B cell (primary cell): ENCODE measurements at regions not wholly inside any gene's neighbourhood (a gene's known extent, or its start where the extent isn't known, plus 50 kb on each side); places are given as distances from the start of the nearest gene placed in this dataset.

Source experiments
- EZH2 ChIP-seq: IDR thresholded peaks from 2 replicates; pipeline ENCODE4 v1.6.1; 2012; ENCODE audit warnings: borderline replicate concordance, low read depth, mild to moderate bottlenecking, moderate library complexity, low read length; ENCODE audit not compliant: insufficient read depth, poor library complexity, severe bottlenecking
- TF ChIP-seq, protein P1 (sequence below): fragments of 200-600 bp; IDR thresholded peaks from one replicate; pipeline ENCODE4 v1.8.0; 2022; ENCODE audit warnings: antibody characterized with exemption, mild to moderate bottlenecking

DNA sequence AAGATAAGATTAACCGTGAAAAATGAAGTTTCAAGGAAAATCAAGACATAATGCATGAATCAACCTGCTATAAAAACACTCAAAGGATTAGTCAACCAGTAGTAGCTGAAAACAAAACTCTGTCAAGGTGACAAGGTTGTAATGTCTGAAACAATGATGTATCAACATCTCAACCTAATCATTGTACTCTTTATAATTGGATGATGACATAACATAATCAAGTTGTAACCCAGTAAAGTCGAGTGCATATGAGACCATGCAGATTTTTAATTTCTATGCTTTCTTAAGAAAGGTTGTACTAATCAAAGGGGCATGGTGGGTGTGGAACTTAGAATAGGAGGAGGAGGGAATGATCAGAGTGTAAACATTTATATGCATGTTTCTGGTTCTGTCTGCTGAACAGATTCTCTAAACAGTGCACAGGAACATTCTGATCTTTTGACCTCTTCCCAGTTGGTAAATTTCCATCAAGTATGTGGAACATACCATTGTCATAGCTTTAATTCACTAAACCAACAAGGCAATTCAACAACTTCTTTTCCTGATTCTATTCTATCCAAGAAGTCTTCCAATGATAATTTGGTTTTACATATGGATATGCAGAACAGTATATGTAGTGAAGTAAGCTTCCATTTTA lies 253.7 kb downstream of the TTC6 start:
- TF ChIP-seq, protein P1, sequence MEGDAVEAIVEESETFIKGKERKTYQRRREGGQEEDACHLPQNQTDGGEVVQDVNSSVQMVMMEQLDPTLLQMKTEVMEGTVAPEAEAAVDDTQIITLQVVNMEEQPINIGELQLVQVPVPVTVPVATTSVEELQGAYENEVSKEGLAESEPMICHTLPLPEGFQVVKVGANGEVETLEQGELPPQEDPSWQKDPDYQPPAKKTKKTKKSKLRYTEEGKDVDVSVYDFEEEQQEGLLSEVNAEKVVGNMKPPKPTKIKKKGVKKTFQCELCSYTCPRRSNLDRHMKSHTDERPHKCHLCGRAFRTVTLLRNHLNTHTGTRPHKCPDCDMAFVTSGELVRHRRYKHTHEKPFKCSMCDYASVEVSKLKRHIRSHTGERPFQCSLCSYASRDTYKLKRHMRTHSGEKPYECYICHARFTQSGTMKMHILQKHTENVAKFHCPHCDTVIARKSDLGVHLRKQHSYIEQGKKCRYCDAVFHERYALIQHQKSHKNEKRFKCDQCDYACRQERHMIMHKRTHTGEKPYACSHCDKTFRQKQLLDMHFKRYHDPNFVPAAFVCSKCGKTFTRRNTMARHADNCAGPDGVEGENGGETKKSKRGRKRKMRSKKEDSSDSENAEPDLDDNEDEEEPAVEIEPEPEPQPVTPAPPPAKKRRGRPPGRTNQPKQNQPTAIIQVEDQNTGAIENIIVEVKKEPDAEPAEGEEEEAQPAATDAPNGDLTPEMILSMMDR: no peak
- no peak for TF ChIP-seq EZH2
